Neural cell (in vitro differentiated cells): ENCODE measurements at regions not wholly inside any gene's neighbourhood (a gene's known extent, or its start where the extent isn't known, plus 50 kb on each side); places are given as distances from the start of the nearest gene placed in this dataset.

ENCODE experiments used
- H2AFZ ChIP-seq: fragments of 200-600, 300-800 bp; sonication (generic), shearing (Covaris generic); 2 replicates; pipeline ENCODE4 v1.6.0; 2014; ENCODE audit warnings: low read depth, mild to moderate bottlenecking, antibody characterized with exemption, low read length, moderate library complexity
- H3F3A ChIP-seq: fragments of 200-600 bp; shearing (Covaris generic); 2 replicates; pipeline ENCODE4 v1.6.1; 2016; ENCODE audit warnings: mild to moderate bottlenecking, moderate library complexity, mixed read lengths, antibody characterized with exemption, low read length; ENCODE audit not compliant: insufficient read depth, poor library complexity, severe bottlenecking
- H3K27ac ChIP-seq: fragments of 200-600, 300-800 bp; sonication (generic), shearing (Covaris generic); 2 replicates; pipeline ENCODE4 v1.5.1; 2014; ENCODE audit warnings: mild to moderate bottlenecking, low read length, moderate library complexity
- H3K27me3 ChIP-seq: fragments of 300-800, 200-600 bp; sonication (generic), shearing (Covaris generic); 2 replicates; pipeline ENCODE4 v1.6.0; 2014; ENCODE audit warnings: mild to moderate bottlenecking, low read depth, low read length, moderate library complexity; ENCODE audit not compliant: insufficient read depth
- H3K36me3 ChIP-seq: fragments of 300-800, 200-600 bp; sonication (generic), shearing (Covaris generic); 2 replicates; pipeline ENCODE4 v1.5.1; 2014; ENCODE audit warnings: mild to moderate bottlenecking, antibody characterized with exemption, low read length, moderate library complexity; ENCODE audit not compliant: insufficient read depth
- H3K4me2 ChIP-seq: fragments of 300-800, 200-600 bp; sonication (generic), shearing (Covaris generic); 2 replicates; pipeline ENCODE4 v1.6.0; 2014; ENCODE audit warnings: mild to moderate bottlenecking, low read length
- H3K4me3 ChIP-seq: fragments of 300-800, 200-600 bp; sonication (generic), shearing (Covaris generic); 2 replicates; pipeline ENCODE4 v1.5.1; 2014; ENCODE audit warnings: mild to moderate bottlenecking, low read length, moderate library complexity
- H3K79me2 ChIP-seq: fragments of 200-600 bp; shearing (Covaris generic); replicated peaks from 2 replicates; pipeline ENCODE4 v1.6.0; 2014; ENCODE audit warnings: mild to moderate bottlenecking, low read length, moderate library complexity; ENCODE audit not compliant: insufficient read depth
- H3K9ac ChIP-seq: fragments of 300-800, 200-600 bp; sonication (generic), shearing (Covaris generic); 2 replicates; pipeline ENCODE4 v1.6.1; 2016; ENCODE audit warnings: mild to moderate bottlenecking, low read length, mixed read lengths
- H3K9me2 ChIP-seq: fragments of 200-600 bp; shearing (Covaris generic); 2 replicates; pipeline ENCODE4 v1.6.1; 2016; ENCODE audit warnings: mild to moderate bottlenecking, low read length, mixed read lengths; ENCODE audit not compliant: insufficient read depth
- H3K9me3 ChIP-seq: fragments of 200-600, 300-800 bp; sonication (generic), shearing (Covaris generic); 2 replicates; pipeline ENCODE4 v1.6.1; 2016; ENCODE audit warnings: mild to moderate bottlenecking, mixed run types, low read length, moderate library complexity, mixed read lengths
- H4K20me1 ChIP-seq: fragments of 200-600 bp; shearing (Covaris generic); 2 replicates; pipeline ENCODE4 v1.6.1; 2016; ENCODE audit warnings: mild to moderate bottlenecking, mixed run types; ENCODE audit not compliant: insufficient read depth
- EP300 ChIP-seq: fragments of 450-650 bp; conservative IDR thresholded peaks from 2 replicates; pipeline ENCODE4 v1.6.1; 2014; ENCODE audit warnings: antibody characterized with exemption, mild to moderate bottlenecking, moderate library complexity; ENCODE audit not compliant: poor library complexity, severe bottlenecking
- EZH2 ChIP-seq: fragments of 200-600, 300-800 bp; shearing (Covaris generic), sonication (generic); IDR thresholded peaks from 2 replicates; pipeline ENCODE4 v1.6.1; 2014; ENCODE audit warnings: antibody characterized with exemption, low read length, borderline replicate concordance, mild to moderate bottlenecking; ENCODE audit not compliant: insufficient read depth, poor library complexity, severe bottlenecking
- MXI1 ChIP-seq: fragments of 450-650 bp; conservative IDR thresholded peaks from 2 replicates; pipeline ENCODE4 v1.6.1; 2014; ENCODE audit warnings: antibody characterized with exemption, mild to moderate bottlenecking; ENCODE audit not compliant: poor library complexity, severe bottlenecking
- POLR2AphosphoS5 ChIP-seq: IDR thresholded peaks from 2 replicates; pipeline ENCODE4 v1.6.1; 2012
- RAD21 ChIP-seq: fragments of 450-650 bp; conservative IDR thresholded peaks from 2 replicates; pipeline ENCODE4 v1.6.1; 2014; ENCODE audit warnings: antibody characterized with exemption, mild to moderate bottlenecking, moderate library complexity
- SMC3 ChIP-seq: fragments of 450-650 bp; conservative IDR thresholded peaks from 2 replicates; pipeline ENCODE4 v1.6.1; 2014; ENCODE audit warnings: antibody characterized with exemption, mild to moderate bottlenecking, moderate library complexity; ENCODE audit not compliant: poor library complexity
- TAF1 ChIP-seq: IDR thresholded peaks from 2 replicates; pipeline ENCODE4 v1.6.1; 2012; ENCODE audit warnings: low read depth
- TF ChIP-seq, protein P1 (sequence below): IDR thresholded peaks from 2 replicates; pipeline ENCODE4 v1.6.1; 2012; ENCODE audit warnings: borderline replicate concordance
- TF ChIP-seq, protein P2 (sequence below): fragments of 450-650 bp; IDR thresholded peaks from 2 replicates; pipeline ENCODE4 v1.5.1; 2014; ENCODE audit warnings: antibody characterized with exemption, mild to moderate bottlenecking, moderate library complexity; ENCODE audit not compliant: poor library complexity, severe bottlenecking

DNA sequence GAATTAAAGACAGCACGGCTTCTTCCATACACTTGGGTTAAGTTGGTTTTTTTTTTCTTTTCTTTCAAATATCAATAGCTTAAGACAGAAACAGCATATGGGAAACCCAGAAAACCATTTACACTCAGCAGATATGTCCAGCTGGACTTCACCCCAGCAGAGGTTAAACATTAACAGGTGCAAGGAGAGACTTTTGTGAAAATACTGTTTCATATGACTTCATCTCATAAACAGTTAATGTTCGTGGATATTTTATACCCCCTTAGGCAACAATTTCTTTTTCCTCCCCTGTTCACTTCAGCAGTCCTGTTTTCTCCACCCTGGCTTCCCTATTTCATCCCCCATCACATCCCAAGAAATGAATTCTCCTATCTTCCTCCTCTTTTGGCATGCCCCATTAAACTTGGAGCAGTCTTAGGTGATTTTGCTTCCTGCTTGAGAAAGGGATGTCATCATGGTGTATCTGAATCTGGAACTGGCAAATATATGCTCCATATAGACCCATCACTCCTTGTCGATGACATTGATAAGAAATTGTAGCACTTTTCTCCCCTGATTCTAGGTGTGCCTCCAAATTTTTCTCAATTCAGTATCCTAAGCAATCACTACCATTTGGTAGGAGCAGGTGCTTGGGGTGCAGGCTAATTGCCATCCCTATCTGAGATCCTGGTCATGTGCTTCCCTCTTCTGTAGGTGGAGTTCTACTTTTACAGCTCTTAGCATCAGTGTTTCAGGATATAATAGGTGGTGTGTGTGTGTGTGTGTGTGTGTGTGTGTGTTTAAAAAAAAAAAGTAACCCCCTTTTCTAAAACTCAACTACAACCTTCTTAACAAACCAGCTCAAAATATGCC, 67.9 kb downstream of the BMP4 start:
- H3K36me3 ChIP-seq: no peaks in the 10 kb centered on the region
- no peaks in the 10 kb centered on the region for H3K9me2 ChIP-seq
- no peaks in the 10 kb centered on the region for H3F3A ChIP-seq
- no peak for TF ChIP-seq EZH2
- TF ChIP-seq, protein P1, sequence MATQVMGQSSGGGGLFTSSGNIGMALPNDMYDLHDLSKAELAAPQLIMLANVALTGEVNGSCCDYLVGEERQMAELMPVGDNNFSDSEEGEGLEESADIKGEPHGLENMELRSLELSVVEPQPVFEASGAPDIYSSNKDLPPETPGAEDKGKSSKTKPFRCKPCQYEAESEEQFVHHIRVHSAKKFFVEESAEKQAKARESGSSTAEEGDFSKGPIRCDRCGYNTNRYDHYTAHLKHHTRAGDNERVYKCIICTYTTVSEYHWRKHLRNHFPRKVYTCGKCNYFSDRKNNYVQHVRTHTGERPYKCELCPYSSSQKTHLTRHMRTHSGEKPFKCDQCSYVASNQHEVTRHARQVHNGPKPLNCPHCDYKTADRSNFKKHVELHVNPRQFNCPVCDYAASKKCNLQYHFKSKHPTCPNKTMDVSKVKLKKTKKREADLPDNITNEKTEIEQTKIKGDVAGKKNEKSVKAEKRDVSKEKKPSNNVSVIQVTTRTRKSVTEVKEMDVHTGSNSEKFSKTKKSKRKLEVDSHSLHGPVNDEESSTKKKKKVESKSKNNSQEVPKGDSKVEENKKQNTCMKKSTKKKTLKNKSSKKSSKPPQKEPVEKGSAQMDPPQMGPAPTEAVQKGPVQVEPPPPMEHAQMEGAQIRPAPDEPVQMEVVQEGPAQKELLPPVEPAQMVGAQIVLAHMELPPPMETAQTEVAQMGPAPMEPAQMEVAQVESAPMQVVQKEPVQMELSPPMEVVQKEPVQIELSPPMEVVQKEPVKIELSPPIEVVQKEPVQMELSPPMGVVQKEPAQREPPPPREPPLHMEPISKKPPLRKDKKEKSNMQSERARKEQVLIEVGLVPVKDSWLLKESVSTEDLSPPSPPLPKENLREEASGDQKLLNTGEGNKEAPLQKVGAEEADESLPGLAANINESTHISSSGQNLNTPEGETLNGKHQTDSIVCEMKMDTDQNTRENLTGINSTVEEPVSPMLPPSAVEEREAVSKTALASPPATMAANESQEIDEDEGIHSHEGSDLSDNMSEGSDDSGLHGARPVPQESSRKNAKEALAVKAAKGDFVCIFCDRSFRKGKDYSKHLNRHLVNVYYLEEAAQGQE: no peak
- H3K9ac ChIP-seq: no peak overlapping the region
- H3K4me2 ChIP-seq: no peak overlapping the region
- no peak overlapping the region for H3K4me3 ChIP-seq
- no peak overlapping the region for H2AFZ ChIP-seq
- H3K79me2 ChIP-seq: no peaks in the 10 kb centered on the region
- H3K27ac ChIP-seq: no peak overlapping the region
- H3K9me3 ChIP-seq: no peaks in the 10 kb centered on the region
- H4K20me1 ChIP-seq: no peaks in the 10 kb centered on the region
- H3K27me3 ChIP-seq: no peaks in the 10 kb centered on the region

DNA sequence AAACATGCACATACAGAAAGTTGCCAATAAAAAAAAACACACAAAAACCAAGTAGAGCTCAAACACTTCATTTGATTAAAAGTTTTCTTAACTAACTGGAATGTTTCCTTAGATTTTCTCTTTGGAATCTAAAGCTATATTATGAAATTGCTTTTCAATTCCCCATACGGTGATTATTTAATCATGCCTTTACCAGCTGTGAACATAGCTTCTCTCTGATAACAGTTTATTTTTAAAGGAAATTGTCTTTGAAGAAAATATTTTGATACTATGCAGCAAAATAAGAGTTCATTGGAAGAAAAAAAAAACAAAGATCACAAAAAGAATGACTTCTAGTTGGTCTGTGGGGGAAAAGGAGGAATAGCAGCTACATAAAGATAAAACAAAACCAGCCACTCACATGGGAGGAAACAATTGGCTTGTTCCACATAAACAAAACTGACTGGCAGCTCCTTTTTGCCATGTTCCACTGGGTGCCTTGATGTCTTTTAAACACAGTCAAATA, 71.4 kb downstream of the BMP4 start:
- no peaks in the 10 kb centered on the region for H3K79me2 ChIP-seq

More for the DNA sequence above, 71.4 kb downstream of the BMP4 start:
- Histone ChIP-seq H3K27ac (no peak overlapping the region), H3K27me3 (no peaks in the 10 kb centered on the region), H3K9me2 (no peaks in the 10 kb centered on the region), H3K9me3 (no peaks in the 10 kb centered on the region), H3K4me2 (no peak overlapping the region), H3K4me3 (no peak overlapping the region), H3F3A (no peaks in the 10 kb centered on the region), H3K9ac (no peak overlapping the region), H4K20me1 (no peaks in the 10 kb centered on the region), H2AFZ (no peak overlapping the region), H3K36me3 (no peaks in the 10 kb centered on the region)
- no peak for TF ChIP-seq POLR2AphosphoS5
- no peak for TF ChIP-seq MXI1
- no peak for TF ChIP-seq EZH2
- no peak for TF ChIP-seq SMC3
- TF ChIP-seq, protein P1: no peak
- no peak for TF ChIP-seq EP300
- TF ChIP-seq, protein P2, sequence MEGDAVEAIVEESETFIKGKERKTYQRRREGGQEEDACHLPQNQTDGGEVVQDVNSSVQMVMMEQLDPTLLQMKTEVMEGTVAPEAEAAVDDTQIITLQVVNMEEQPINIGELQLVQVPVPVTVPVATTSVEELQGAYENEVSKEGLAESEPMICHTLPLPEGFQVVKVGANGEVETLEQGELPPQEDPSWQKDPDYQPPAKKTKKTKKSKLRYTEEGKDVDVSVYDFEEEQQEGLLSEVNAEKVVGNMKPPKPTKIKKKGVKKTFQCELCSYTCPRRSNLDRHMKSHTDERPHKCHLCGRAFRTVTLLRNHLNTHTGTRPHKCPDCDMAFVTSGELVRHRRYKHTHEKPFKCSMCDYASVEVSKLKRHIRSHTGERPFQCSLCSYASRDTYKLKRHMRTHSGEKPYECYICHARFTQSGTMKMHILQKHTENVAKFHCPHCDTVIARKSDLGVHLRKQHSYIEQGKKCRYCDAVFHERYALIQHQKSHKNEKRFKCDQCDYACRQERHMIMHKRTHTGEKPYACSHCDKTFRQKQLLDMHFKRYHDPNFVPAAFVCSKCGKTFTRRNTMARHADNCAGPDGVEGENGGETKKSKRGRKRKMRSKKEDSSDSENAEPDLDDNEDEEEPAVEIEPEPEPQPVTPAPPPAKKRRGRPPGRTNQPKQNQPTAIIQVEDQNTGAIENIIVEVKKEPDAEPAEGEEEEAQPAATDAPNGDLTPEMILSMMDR: no peak
- no peak for TF ChIP-seq TAF1
- TF ChIP-seq RAD21: no peak
